HEK293 (cell line): ENCODE measurements at regions not wholly inside any gene's neighbourhood (a gene's known extent, or its start where the extent isn't known, plus 50 kb on each side); places are given as distances from the start of the nearest gene placed in this dataset.
"Not testable (repeated sequence)": the region's sequence is repeated elsewhere in the genome, so short reads cannot be mapped to it uniquely, and the experiment has no call there.

ENCODE experiments used
- ZNF121 ChIP-seq: fragments of 450-650 bp; formaldehyde crosslinking; IDR thresholded peaks from 2 replicates; pipeline ENCODE4 v1.5.1; 2016; ENCODE audit warnings: missing biosample characterization, missing genetic modification characterization
- ZNF223 ChIP-seq: fragments of 450-650 bp; formaldehyde crosslinking; IDR thresholded peaks from 2 replicates; pipeline ENCODE4 v1.5.1; 2016; ENCODE audit warnings: missing biosample characterization, missing genetic modification characterization
- ZNF350 ChIP-seq: fragments of 450-650 bp; formaldehyde crosslinking; IDR thresholded peaks from 2 replicates; pipeline ENCODE4 v1.5.0; 2017; ENCODE audit warnings: missing biosample characterization, mild to moderate bottlenecking, missing genetic modification characterization
- ZNF664 ChIP-seq: fragments of 450-650 bp; formaldehyde crosslinking; IDR thresholded peaks from 2 replicates; pipeline ENCODE4 v1.5.1; 2016; ENCODE audit warnings: missing biosample characterization, missing genetic modification characterization
- ZNF76 ChIP-seq: fragments of 450-650 bp; formaldehyde crosslinking; IDR thresholded peaks from 2 replicates; pipeline ENCODE4; 2016; ENCODE audit warnings: low read depth, missing biosample characterization, missing genetic modification characterization, borderline replicate concordance
- TF ChIP-seq, protein P1 (sequence below): fragments of 450-650 bp; formaldehyde crosslinking; IDR thresholded peaks from 2 replicates; pipeline ENCODE4 v1.5.1; 2016; ENCODE audit warnings: missing biosample characterization, missing genetic modification characterization
- TF ChIP-seq, protein P2 (sequence below): fragments of 450-650 bp; IDR thresholded peaks from 2 replicates; pipeline ENCODE4 v1.5.1; 2018; ENCODE audit warnings: missing biosample characterization, mild to moderate bottlenecking, missing genetic modification characterization
- TF ChIP-seq, protein P3 (sequence below): fragments of 450-650 bp; formaldehyde crosslinking; IDR thresholded peaks from 2 replicates; pipeline ENCODE4 v1.5.1; 2016; ENCODE audit warnings: missing biosample characterization, missing genetic modification characterization

DNA sequence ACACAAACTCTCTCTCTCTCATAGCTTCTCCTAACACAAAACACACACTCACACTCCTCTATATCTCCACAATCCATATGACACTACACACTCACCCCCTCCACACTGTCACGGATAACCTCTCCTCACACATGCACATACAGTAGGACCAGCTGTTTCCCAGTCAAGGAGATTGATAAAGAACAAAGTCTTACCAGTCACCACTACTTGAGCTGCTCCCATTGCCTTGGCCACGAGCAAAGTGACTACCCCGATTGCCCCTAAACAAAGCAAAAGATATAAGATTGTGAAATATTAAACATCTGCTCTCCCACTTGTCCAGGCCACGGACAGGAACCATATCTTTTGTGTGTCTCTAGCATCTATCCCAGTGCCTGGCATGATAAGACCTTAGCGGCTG, 95.8 kb downstream of the TRIM69 start:
- not testable (repeated sequence) for TF ChIP-seq ZNF76 (tag by site-specific recombination); ZNF223 (tag by site-specific recombination); ZNF350 (tag by site-specific recombination); ZNF121; ZNF664 (tag by site-specific recombination)
- TF ChIP-seq, protein P1, sequence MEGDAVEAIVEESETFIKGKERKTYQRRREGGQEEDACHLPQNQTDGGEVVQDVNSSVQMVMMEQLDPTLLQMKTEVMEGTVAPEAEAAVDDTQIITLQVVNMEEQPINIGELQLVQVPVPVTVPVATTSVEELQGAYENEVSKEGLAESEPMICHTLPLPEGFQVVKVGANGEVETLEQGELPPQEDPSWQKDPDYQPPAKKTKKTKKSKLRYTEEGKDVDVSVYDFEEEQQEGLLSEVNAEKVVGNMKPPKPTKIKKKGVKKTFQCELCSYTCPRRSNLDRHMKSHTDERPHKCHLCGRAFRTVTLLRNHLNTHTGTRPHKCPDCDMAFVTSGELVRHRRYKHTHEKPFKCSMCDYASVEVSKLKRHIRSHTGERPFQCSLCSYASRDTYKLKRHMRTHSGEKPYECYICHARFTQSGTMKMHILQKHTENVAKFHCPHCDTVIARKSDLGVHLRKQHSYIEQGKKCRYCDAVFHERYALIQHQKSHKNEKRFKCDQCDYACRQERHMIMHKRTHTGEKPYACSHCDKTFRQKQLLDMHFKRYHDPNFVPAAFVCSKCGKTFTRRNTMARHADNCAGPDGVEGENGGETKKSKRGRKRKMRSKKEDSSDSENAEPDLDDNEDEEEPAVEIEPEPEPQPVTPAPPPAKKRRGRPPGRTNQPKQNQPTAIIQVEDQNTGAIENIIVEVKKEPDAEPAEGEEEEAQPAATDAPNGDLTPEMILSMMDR (tag by site-specific recombination) = not testable (repeated sequence)
- TF ChIP-seq, protein P2, sequence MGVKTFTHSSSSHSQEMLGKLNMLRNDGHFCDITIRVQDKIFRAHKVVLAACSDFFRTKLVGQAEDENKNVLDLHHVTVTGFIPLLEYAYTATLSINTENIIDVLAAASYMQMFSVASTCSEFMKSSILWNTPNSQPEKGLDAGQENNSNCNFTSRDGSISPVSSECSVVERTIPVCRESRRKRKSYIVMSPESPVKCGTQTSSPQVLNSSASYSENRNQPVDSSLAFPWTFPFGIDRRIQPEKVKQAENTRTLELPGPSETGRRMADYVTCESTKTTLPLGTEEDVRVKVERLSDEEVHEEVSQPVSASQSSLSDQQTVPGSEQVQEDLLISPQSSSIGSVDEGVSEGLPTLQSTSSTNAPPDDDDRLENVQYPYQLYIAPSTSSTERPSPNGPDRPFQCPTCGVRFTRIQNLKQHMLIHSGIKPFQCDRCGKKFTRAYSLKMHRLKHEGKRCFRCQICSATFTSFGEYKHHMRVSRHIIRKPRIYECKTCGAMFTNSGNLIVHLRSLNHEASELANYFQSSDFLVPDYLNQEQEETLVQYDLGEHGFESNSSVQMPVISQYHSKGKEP (tag by site-specific recombination) = not testable (repeated sequence)
- TF ChIP-seq, protein P3, sequence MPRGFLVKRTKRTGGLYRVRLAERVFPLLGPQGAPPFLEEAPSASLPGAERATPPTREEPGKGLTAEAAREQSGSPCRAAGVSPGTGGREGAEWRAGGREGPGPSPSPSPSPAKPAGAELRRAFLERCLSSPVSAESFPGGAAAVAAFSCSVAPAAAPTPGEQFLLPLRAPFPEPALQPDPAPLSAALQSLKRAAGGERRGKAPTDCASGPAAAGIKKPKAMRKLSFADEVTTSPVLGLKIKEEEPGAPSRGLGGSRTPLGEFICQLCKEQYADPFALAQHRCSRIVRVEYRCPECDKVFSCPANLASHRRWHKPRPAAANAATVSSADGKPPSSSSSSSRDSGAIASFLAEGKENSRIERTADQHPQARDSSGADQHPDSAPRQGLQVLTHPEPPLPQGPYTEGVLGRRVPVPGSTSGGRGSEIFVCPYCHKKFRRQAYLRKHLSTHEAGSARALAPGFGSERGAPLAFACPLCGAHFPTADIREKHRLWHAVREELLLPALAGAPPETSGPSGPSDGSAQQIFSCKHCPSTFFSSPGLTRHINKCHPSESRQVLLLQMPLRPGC = not testable (repeated sequence)
